Osteocyte (in vitro differentiated cells): ENCODE measurements at regions not wholly inside any gene's neighbourhood (a gene's known extent, or its start where the extent isn't known, plus 50 kb on each side); places are given as distances from the start of the nearest gene placed in this dataset.

Experiments used
- DNase-seq: peaks from one replicate; pipeline ENCODE4 v3.0.0; 2021; ENCODE audit warnings: mixed read lengths; ENCODE audit not compliant: unreplicated experiment; ENCODE audit errors: extremely low spot score
- H3K27ac Mint-ChIP-seq: one replicate; pipeline ENCODE4 v1.8.0; 2021; ENCODE audit warnings: mild to moderate bottlenecking, mixed read lengths; ENCODE audit not compliant: unreplicated experiment
- H3K27me3 Mint-ChIP-seq: one replicate; pipeline ENCODE4 v1.8.0; 2021; ENCODE audit warnings: mixed read lengths; ENCODE audit not compliant: unreplicated experiment
- H3K36me3 Mint-ChIP-seq: one replicate; pipeline ENCODE4 v1.8.0; 2021; ENCODE audit warnings: mixed read lengths; ENCODE audit not compliant: unreplicated experiment
- H3K4me1 Mint-ChIP-seq: one replicate; pipeline ENCODE4 v1.8.0; 2021; ENCODE audit warnings: mixed read lengths; ENCODE audit not compliant: unreplicated experiment
- H3K4me3 Mint-ChIP-seq: one replicate; pipeline ENCODE4 v1.8.0; 2021; ENCODE audit warnings: mild to moderate bottlenecking, moderate library complexity, mixed read lengths; ENCODE audit not compliant: unreplicated experiment
- H3K9me3 Mint-ChIP-seq: one replicate; pipeline ENCODE4 v1.8.0; 2021; ENCODE audit warnings: mixed read lengths; ENCODE audit not compliant: unreplicated experiment
- CTCF ChIP-seq: fragments of 200-600 bp; sonication (generic); IDR thresholded peaks from 2 replicates; pipeline ENCODE4 v1.5.0; 2021; ENCODE audit warnings: antibody characterized with exemption, mild to moderate bottlenecking, moderate library complexity

GRCh38 chr5:74072646-74073045 is 446.6 kb downstream of the ARHGEF28 start:
- no peak for DNase-seq
- Mint-ChIP-seq H3K4me1 (peaks cover 45% of the 10 kb centered on the region), H3K27ac (no peak overlapping the region), H3K4me3 (no peak overlapping the region), H3K27me3 (no peaks in the 10 kb centered on the region), H3K9me3 (no peaks in the 10 kb centered on the region), H3K36me3 (no peaks in the 10 kb centered on the region)
- TF ChIP-seq CTCF = no peak

GRCh38 chr5:74070766-74071165 is 444.8 kb downstream of the ARHGEF28 start:
- Mint-ChIP-seq H3K9me3 (no peaks in the 10 kb centered on the region), H3K27me3 (no peaks in the 10 kb centered on the region), H3K4me3 (no peak overlapping the region), H3K36me3 (no peaks in the 10 kb centered on the region), H3K27ac (no peak overlapping the region), H3K4me1 (peaks cover 40% of the 10 kb centered on the region)
- TF ChIP-seq CTCF = no peak
- no peak for DNase-seq

- peaks cover 35% of the 10 kb centered on the region for H3K4me1 Mint-ChIP-seq
- no peak for DNase-seq
- H3K27ac Mint-ChIP-seq = no peak overlapping the region
- H3K4me3 Mint-ChIP-seq = no peak overlapping the region
- no peaks in the 10 kb centered on the region for H3K9me3 Mint-ChIP-seq
- no peaks in the 10 kb centered on the region for H3K36me3 Mint-ChIP-seq
- no peak for TF ChIP-seq CTCF
- H3K27me3 Mint-ChIP-seq = no peaks in the 10 kb centered on the region
Measured at GRCh38 chr5:74069741-74070140, 443.7 kb downstream of the ARHGEF28 start.

- Mint-ChIP-seq H3K4me1 (peaks cover 50% of the 10 kb centered on the region), H3K27ac (peak overlapping the region; percentile 18), H3K36me3 (no peaks in the 10 kb centered on the region), H3K27me3 (no peaks in the 10 kb centered on the region), H3K4me3 (no peak overlapping the region), H3K9me3 (no peaks in the 10 kb centered on the region)
- TF ChIP-seq CTCF = no peak
- no peak for DNase-seq
Measured at GRCh38 chr5:74067748-74068541, 441.9 kb downstream of the ARHGEF28 start.

- Mint-ChIP-seq H3K27ac (no peak overlapping the region), H3K9me3 (no peaks in the 10 kb centered on the region), H3K4me3 (no peak overlapping the region), H3K4me1 (peaks cover 45% of the 10 kb centered on the region), H3K27me3 (no peaks in the 10 kb centered on the region), H3K36me3 (no peaks in the 10 kb centered on the region)
- no peak for DNase-seq
- no peak for TF ChIP-seq CTCF
Measured at GRCh38 chr5:74064911-74065310, 438.9 kb downstream of the ARHGEF28 start.
